ENCODE measurements at regions not wholly inside any gene's neighbourhood (a gene's known extent, or its start where the extent isn't known, plus 50 kb on each side); places are given as distances from the start of the nearest gene placed in this dataset.

GRCh38 chr4:156686120-156686519, 285.5 kb downstream of the PDGFC start:
- no peaks in the 10 kb centered on the region for H3K36me3 Mint-ChIP-seq
- no peak overlapping the region for H3K27ac ChIP-seq

DNA sequence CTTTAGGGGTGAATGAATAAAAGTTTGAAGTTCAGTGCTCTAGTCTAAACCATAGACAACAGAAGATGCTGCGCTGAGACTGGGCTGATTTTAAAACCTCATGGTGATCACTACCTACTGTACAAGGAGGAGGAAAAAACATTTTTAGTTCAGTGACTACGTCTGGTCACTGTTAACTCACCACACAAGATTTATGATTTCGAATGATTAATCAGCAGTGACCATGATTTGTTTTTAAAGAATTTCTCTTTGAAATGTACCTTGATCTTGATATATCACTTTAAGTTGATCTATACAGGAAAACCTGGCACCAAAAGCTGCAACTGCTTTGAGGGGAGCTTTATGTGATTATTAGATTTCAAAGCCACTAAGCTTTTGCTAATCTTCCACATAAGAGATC, 286.3 kb downstream of the PDGFC start:
- H3K9me3 Mint-ChIP-seq: peaks cover 2% of the 10 kb centered on the region
- Histone ChIP-seq H3K27ac (no peak overlapping the region), H3F3A (ENCODE audit: low read depth) (no peaks in the 10 kb centered on the region), H4K20me1 (ENCODE audit: low read depth) (no peaks in the 10 kb centered on the region), H3K9me3 (ENCODE audit: low read depth) (no peaks in the 10 kb centered on the region), H3K4me3 (no peak overlapping the region), H3K79me2 (ENCODE audit: low read depth) (no peaks in the 10 kb centered on the region), H3K4me2 (no peak overlapping the region), H3K9ac (no peak overlapping the region), H2AFZ (replicated peaks) (no peak overlapping the region), H3K36me3 (no peaks in the 10 kb centered on the region), H3K4me1 (no peaks in the 10 kb centered on the region), H3K27me3 (no peaks in the 10 kb centered on the region)
- no peak overlapping the region for H3K4me3 Mint-ChIP-seq
- TF ChIP-seq EZH2 (IDR thresholded peaks at IDR 0.05) (no peak), EZH2phosphoT487 (IDR thresholded peaks at IDR 0.05) (no peak)
- TF ChIP-seq, protein P1, sequence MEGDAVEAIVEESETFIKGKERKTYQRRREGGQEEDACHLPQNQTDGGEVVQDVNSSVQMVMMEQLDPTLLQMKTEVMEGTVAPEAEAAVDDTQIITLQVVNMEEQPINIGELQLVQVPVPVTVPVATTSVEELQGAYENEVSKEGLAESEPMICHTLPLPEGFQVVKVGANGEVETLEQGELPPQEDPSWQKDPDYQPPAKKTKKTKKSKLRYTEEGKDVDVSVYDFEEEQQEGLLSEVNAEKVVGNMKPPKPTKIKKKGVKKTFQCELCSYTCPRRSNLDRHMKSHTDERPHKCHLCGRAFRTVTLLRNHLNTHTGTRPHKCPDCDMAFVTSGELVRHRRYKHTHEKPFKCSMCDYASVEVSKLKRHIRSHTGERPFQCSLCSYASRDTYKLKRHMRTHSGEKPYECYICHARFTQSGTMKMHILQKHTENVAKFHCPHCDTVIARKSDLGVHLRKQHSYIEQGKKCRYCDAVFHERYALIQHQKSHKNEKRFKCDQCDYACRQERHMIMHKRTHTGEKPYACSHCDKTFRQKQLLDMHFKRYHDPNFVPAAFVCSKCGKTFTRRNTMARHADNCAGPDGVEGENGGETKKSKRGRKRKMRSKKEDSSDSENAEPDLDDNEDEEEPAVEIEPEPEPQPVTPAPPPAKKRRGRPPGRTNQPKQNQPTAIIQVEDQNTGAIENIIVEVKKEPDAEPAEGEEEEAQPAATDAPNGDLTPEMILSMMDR (IDR thresholded peaks at IDR 0.05): no peak
- no peak for DNase-seq (ENCODE audit: low spot score)
- H3K36me3 Mint-ChIP-seq: no peaks in the 10 kb centered on the region
- H3K4me1 Mint-ChIP-seq: peaks cover 10% of the 10 kb centered on the region
- H3K27me3 Mint-ChIP-seq (ENCODE audit: insufficient read depth, low read depth): no peaks in the 10 kb centered on the region
- no peak overlapping the region for H3K27ac Mint-ChIP-seq

More at GRCh38 chr4:156686120-156686519, 285.5 kb downstream of the PDGFC start:
- H3K27me3 Mint-ChIP-seq (ENCODE audit: insufficient read depth, low read depth): no peaks in the 10 kb centered on the region
- Histone ChIP-seq H4K20me1 (ENCODE audit: low read depth) (no peaks in the 10 kb centered on the region), H3K9ac (no peak overlapping the region), H3K9me3 (ENCODE audit: low read depth) (no peaks in the 10 kb centered on the region), H3K4me3 (no peak overlapping the region), H3K4me2 (no peak overlapping the region), H3K36me3 (no peaks in the 10 kb centered on the region), H3K27me3 (no peaks in the 10 kb centered on the region), H2AFZ (replicated peaks) (no peak overlapping the region), H3F3A (ENCODE audit: low read depth) (no peaks in the 10 kb centered on the region), H3K4me1 (no peaks in the 10 kb centered on the region), H3K79me2 (ENCODE audit: low read depth) (no peaks in the 10 kb centered on the region)
- no peak overlapping the region for H3K4me3 Mint-ChIP-seq
- peaks cover 10% of the 10 kb centered on the region for H3K4me1 Mint-ChIP-seq
- peaks cover 2% of the 10 kb centered on the region for H3K9me3 Mint-ChIP-seq
- H3K27ac Mint-ChIP-seq: no peak overlapping the region
- no peak for TF ChIP-seq EZH2phosphoT487 (IDR thresholded peaks at IDR 0.05)
- TF ChIP-seq EZH2 (IDR thresholded peaks at IDR 0.05): no peak
- TF ChIP-seq, protein P1 (IDR thresholded peaks at IDR 0.05): no peak
- no peak for DNase-seq (ENCODE audit: low spot score)

GRCh38 chr4:156677656-156678055, 293.9 kb downstream of the PDGFC start:
- H3K9me3 ChIP-seq (ENCODE audit: low read depth): no peaks in the 10 kb centered on the region
- peaks cover 2% of the 10 kb centered on the region for H3K27me3 Mint-ChIP-seq (ENCODE audit: insufficient read depth, low read depth)
- no peak overlapping the region for H3K4me3 ChIP-seq
- no peaks in the 10 kb centered on the region for H3F3A ChIP-seq (ENCODE audit: low read depth)
- no peaks in the 10 kb centered on the region for H3K36me3 Mint-ChIP-seq
- H3K4me1 ChIP-seq: no peaks in the 10 kb centered on the region
- no peak overlapping the region for H3K27ac ChIP-seq
- H3K36me3 ChIP-seq: no peaks in the 10 kb centered on the region
- DNase-seq (ENCODE audit: low spot score): no peak
- no peaks in the 10 kb centered on the region for H3K27me3 ChIP-seq
- peaks cover 11% of the 10 kb centered on the region for H3K4me1 Mint-ChIP-seq
- no peak overlapping the region for H2AFZ ChIP-seq (replicated peaks)
- TF ChIP-seq, protein P1 (IDR thresholded peaks at IDR 0.05): no peak
- no peak for TF ChIP-seq EZH2 (IDR thresholded peaks at IDR 0.05)
- no peak for TF ChIP-seq EZH2phosphoT487 (IDR thresholded peaks at IDR 0.05)
- H3K4me2 ChIP-seq: no peak overlapping the region
- H3K4me3 Mint-ChIP-seq: no peak overlapping the region
- no peak overlapping the region for H3K9ac ChIP-seq
- no peak overlapping the region for H3K27ac Mint-ChIP-seq
- peaks cover 2% of the 10 kb centered on the region for H3K9me3 Mint-ChIP-seq
- H4K20me1 ChIP-seq (ENCODE audit: low read depth): no peaks in the 10 kb centered on the region
- H3K79me2 ChIP-seq (ENCODE audit: low read depth): no peaks in the 10 kb centered on the region

Measured in neural progenitor cell (in vitro differentiated cells).